HCT116 (cell line): ENCODE measurements at regions not wholly inside any gene's neighbourhood (a gene's known extent, or its start where the extent isn't known, plus 50 kb on each side); places are given as distances from the start of the nearest gene placed in this dataset.
A peak's percentile ranks its signal among the peaks of the same experiment; 100 is the strongest.

Experiments used
- ATAC-seq: fragments of 200-7000 bp; cut with Tn5 transposase; 2 replicates; pipeline ENCODE4 v1.9.1; 2020; ENCODE audit warnings: mild to moderate bottlenecking, moderate library complexity
- BruUV-seq: library from RNA; stranded (reverse); fragments of 400-500 nt; replicated peaks from 2 replicates; lab custom pipeline; 2021; lab: Mats Ljungman, UMichigan
- CTCF ChIA-PET: fragments of 300-600 bp; sonication (Branson Sonifier 250); formaldehyde crosslinking; loops from one replicate; lab custom pipeline; 2021; ENCODE audit warnings: antibody characterized with exemption; lab: Charles Lee
- POLR2A ChIA-PET: fragments of 300-600, 350-600 bp; sonication (Branson Sonifier 250); formaldehyde crosslinking; loops from one replicate; lab custom pipeline; 2021; ENCODE audit warnings: antibody characterized with exemption; lab: Charles Lee
- RAD21 ChIA-PET, 2 experiments: fragments of 300-600 bp; sonication (Branson Sonifier 250); formaldehyde crosslinking; loops; one replicate each; lab custom pipeline; 2023; ENCODE audit warnings: low total read pairs in 2 of 2; ENCODE audit not compliant: uncharacterized antibody in 2 of 2, unreplicated experiment in 2 of 2, low non-redundant PET in 1 of 2; lab: Charles Lee
- DNase-seq: peaks from one replicate; pipeline ENCODE4 v3.0.0-alpha.2; 2010; ENCODE audit warnings: low read depth, low spot score
- H2AFZ ChIP-seq: fragments of 200-600 bp; shearing (Covaris generic), sonication (generic); 2 replicates; pipeline ENCODE4 v1.6.1; 2017; ENCODE audit warnings: low read depth, mixed run types, mixed read lengths, antibody characterized with exemption, low read length; ENCODE audit not compliant: poor library complexity, severe bottlenecking
- H3K27ac ChIP-seq: 2 replicates; pipeline ENCODE4 v1.5.1; 2012; ENCODE audit warnings: low read depth, low read length
- H3K27me3 ChIP-seq: fragments of 200-600 bp; sonication (generic); 2 replicates; pipeline ENCODE4 v1.6.1; 2016; ENCODE audit warnings: mixed run types, low read length, mixed read lengths; ENCODE audit not compliant: insufficient read depth
- H3K36me3 ChIP-seq, 2 experiments: fragments of 200-500 bp in 1 of 2; fragments of 200-600 bp in 1 of 2; sonication (Bioruptor generic) in 1 of 2; sonication (generic) in 1 of 2; 2 replicates each; pipeline versions ENCODE4 v1.5.1 to v1.6.1; 2014 to 2016; ENCODE audit warnings: low read length in 2 of 2, inconsistent platforms in 1 of 2, mixed read lengths in 1 of 2, mixed run types in 1 of 2; ENCODE audit not compliant: insufficient read depth in 2 of 2, control insufficient read depth in 1 of 2
- H3K4me1 ChIP-seq, 2 experiments: fragments of 200-600 bp in 1 of 2; sonication (generic) in 1 of 2; 2 replicates each; pipeline versions ENCODE4 v1.5.1 to v1.6.1; 2012 to 2017; ENCODE audit warnings: low read length in 2 of 2, inconsistent platforms in 1 of 2, mild to moderate bottlenecking in 1 of 2, mixed read lengths in 1 of 2, mixed run types in 1 of 2, moderate library complexity in 1 of 2; ENCODE audit not compliant: insufficient read depth in 2 of 2, control insufficient read depth in 1 of 2
- H3K4me2 ChIP-seq: fragments of 200-600 bp; sonication (generic); 2 replicates; pipeline ENCODE4 v1.6.1; 2017; ENCODE audit warnings: mixed run types, low read length, mixed read lengths
- H3K4me3 ChIP-seq, 2 experiments: fragments of 200-600 bp in 1 of 2; sonication (generic) in 1 of 2; replicated peaks in 1 of 2; 2 replicates each; pipeline ENCODE4 v1.5.1; 2011 to 2016; ENCODE audit warnings: low read length in 2 of 2, control low read depth in 1 of 2, low read depth in 1 of 2, mild to moderate bottlenecking in 1 of 2, mixed read lengths in 1 of 2, mixed run types in 1 of 2
- H3K79me2 ChIP-seq: fragments of 200-600 bp; sonication (generic); 2 replicates; pipeline ENCODE4 v1.6.1; 2017; ENCODE audit warnings: mild to moderate bottlenecking, mixed run types, low read length, moderate library complexity, mixed read lengths; ENCODE audit not compliant: insufficient read depth
- H3K9ac ChIP-seq: fragments of 200-600 bp; sonication (generic); 2 replicates; pipeline ENCODE4 v1.6.1; 2016; ENCODE audit warnings: low read length, mixed read lengths
- H3K9me2 ChIP-seq: fragments of 200-600 bp; sonication (generic), shearing (Covaris generic); 2 replicates; pipeline ENCODE4 v1.6.1; 2017; ENCODE audit warnings: mixed run types, mild to moderate bottlenecking, moderate library complexity; ENCODE audit not compliant: insufficient read depth
- H3K9me3 ChIP-seq, 2 experiments: fragments of 200-500 bp in 1 of 2; fragments of 200-600 bp in 1 of 2; sonication (Bioruptor generic) in 1 of 2; sonication (generic) in 1 of 2; 2 replicates each; pipeline ENCODE4 v1.6.1; 2014 to 2017; ENCODE audit warnings: low read length in 2 of 2, mixed read lengths in 2 of 2, inconsistent platforms in 1 of 2, low read depth in 1 of 2, mild to moderate bottlenecking in 1 of 2, mixed run types in 1 of 2, moderate library complexity in 1 of 2; ENCODE audit not compliant: control insufficient read depth in 1 of 2, insufficient read depth in 1 of 2
- H4K20me1 ChIP-seq: fragments of 200-600 bp; sonication (generic), shearing (Covaris generic); 2 replicates; pipeline ENCODE4 v1.6.1; 2017; ENCODE audit warnings: mixed run types, mild to moderate bottlenecking, moderate library complexity; ENCODE audit not compliant: insufficient read depth
- EZH2 ChIP-seq: fragments of 200-600 bp; sonication (generic); IDR thresholded peaks from 2 replicates; pipeline ENCODE4 v1.6.1; 2017; ENCODE audit warnings: antibody characterized with exemption, mixed run types
- EZH2phosphoT487 ChIP-seq: fragments of 200-600 bp; IDR thresholded peaks from 2 replicates; pipeline ENCODE4 v1.6.1; 2018; ENCODE audit warnings: antibody characterized with exemption, borderline replicate concordance
- JUND ChIP-seq: IDR thresholded peaks from 2 replicates; pipeline ENCODE4 v1.6.1; 2012
- POLR2A ChIP-seq: IDR thresholded peaks from 2 replicates; pipeline ENCODE4 v1.7.0; 2011; ENCODE audit warnings: borderline replicate concordance; ENCODE audit not compliant: insufficient read depth, insufficient read length; ENCODE audit errors: extremely low read depth
- REST ChIP-seq: IDR thresholded peaks from 2 replicates; pipeline ENCODE4 v1.6.1; 2012; ENCODE audit warnings: low read depth
- TCF7L2 ChIP-seq: IDR thresholded peaks from 2 replicates; pipeline ENCODE4 v1.7.0; 2011; ENCODE audit warnings: borderline replicate concordance, inconsistent platforms; ENCODE audit not compliant: insufficient read depth, insufficient read length; ENCODE audit errors: extremely low read depth
- intact Hi-C: fragments of 100-400 bp; cut with micrococcal nuclease; formaldehyde crosslinking; loops from 2 replicates; pipeline ENCODE4 v1.10.0; 2022

GRCh38 chr7:16084370-16084769 lies 337.0 kb downstream of the CRPPA start:
- H3K9me2 ChIP-seq: no peaks in the 10 kb centered on the region

More at GRCh38 chr7:16084370-16084769, 337.0 kb downstream of the CRPPA start:
- BruUV-seq: no TSS peak
- no peaks in the 10 kb centered on the region for H3K79me2 ChIP-seq
- H3K36me3 ChIP-seq: no peaks in the 10 kb centered on the region
- ChIA-PET RAD21 (interaction anchor here in 1 of 2 experiments (0.7 kb wide), 1 partner anchor 485 kb away, joined by 3 read pairs; no protein-coding TSS in a partner anchor), CTCF (interaction anchor here (3.7 kb wide), 1 partner anchor 13 kb away, joined by 16 read pairs; no protein-coding TSS in a partner anchor), POLR2A (no interaction called here)
- peaks cover 20 to 32% of the 10 kb centered on the region in 2 experiments for H3K4me1 ChIP-seq
- H3K9me3 ChIP-seq: no peaks in the 10 kb centered on the region
- peak overlapping the region; percentile 67 for H3K27ac ChIP-seq
- H3K27me3 ChIP-seq: no peaks in the 10 kb centered on the region
- peak overlapping the region; percentile 51 for H3K4me2 ChIP-seq
- H3K9ac ChIP-seq: no peak overlapping the region
- H2AFZ ChIP-seq: peak overlapping the region; percentile 83
- intact Hi-C loops: no loop called here
- H3K4me3 ChIP-seq: peak overlapping the region in 1 of 2 experiments; percentile 4; a peak in 2 of 4 replicates
- ATAC-seq (peak; percentile 61; the same call in 1 of the 2 replicates), DNase-seq (no peak)
- peak; percentile 3 for TF ChIP-seq TCF7L2
- TF ChIP-seq JUND: 0 out of 2 replicates have a peak, but pooled peaks have one; percentile 1
- no peak for TF ChIP-seq EZH2phosphoT487
- TF ChIP-seq POLR2A: no peak
- TF ChIP-seq EZH2: no peak
- TF ChIP-seq REST: no peak
- H4K20me1 ChIP-seq: no peaks in the 10 kb centered on the region
